ENCODE measurements at regions not wholly inside any gene's neighbourhood (a gene's known extent, or its start where the extent isn't known, plus 50 kb on each side); places are given as distances from the start of the nearest gene placed in this dataset.
"Not testable (repeated sequence)": the region's sequence is repeated elsewhere in the genome, so short reads cannot be mapped to it uniquely, and the experiment has no call there.

- no peaks in the 10 kb centered on the region for H3K4me1 ChIP-seq
- H3K36me3 ChIP-seq = no peaks in the 10 kb centered on the region
- H3K27ac ChIP-seq = no peak overlapping the region
- DNase-seq (ENCODE audit: low spot score in 2 of 2) = no peak
- no peak overlapping the region for H3K4me3 ChIP-seq
- TF ChIP-seq CTCF (IDR thresholded peaks at IDR 0.05) (no peak), POLR2AphosphoS5 (IDR thresholded peaks at IDR 0.05) (no peak), POLR2A (IDR thresholded peaks at IDR 0.05) (no peak)
- H3K27me3 ChIP-seq = no peaks in the 10 kb centered on the region
- intact Hi-C loops (cut with DNase I; ENCODE audit: low total_unique reads) = no loop called here
- H3K9me3 ChIP-seq = peaks cover 0 to 11% of the 10 kb centered on the region in 2 donors
These were observed 743.5 kb downstream of the DNAH5 start for GRCh38 chr5:13201022-13201421.

GRCh38 chr5:13198226-13198625 lies 746.3 kb downstream of the DNAH5 start:
- intact Hi-C loops (cut with DNase I; ENCODE audit: low total_unique reads); DNase-seq (ENCODE audit: low spot score in 2 of 2); H3K4me3 ChIP-seq; H3K36me3 ChIP-seq; H3K27me3 ChIP-seq; H3K4me1 ChIP-seq; H3K27ac ChIP-seq: not testable (repeated sequence)
- H3K9me3 ChIP-seq = peaks cover 0 to 11% of the 10 kb centered on the region in 2 donors

GRCh38 chr5:13189532-13189931 lies 755.0 kb downstream of the DNAH5 start:
- DNase-seq (ENCODE audit: low spot score in 2 of 2) = no peak
- H3K4me1 ChIP-seq = no peaks in the 10 kb centered on the region
- no peak overlapping the region for H3K4me3 ChIP-seq
- H3K9me3 ChIP-seq = no peaks in the 10 kb centered on the region
- H3K27me3 ChIP-seq = no peaks in the 10 kb centered on the region
- no peak overlapping the region for H3K27ac ChIP-seq
- intact Hi-C loops (cut with DNase I; ENCODE audit: low total_unique reads) = no loop called here
- TF ChIP-seq POLR2A (IDR thresholded peaks at IDR 0.05) = no peak
- no peak for TF ChIP-seq CTCF (IDR thresholded peaks at IDR 0.05)
- TF ChIP-seq POLR2AphosphoS5 (IDR thresholded peaks at IDR 0.05) = no peak
- H3K36me3 ChIP-seq = no peaks in the 10 kb centered on the region

- TF ChIP-seq POLR2AphosphoS5 (IDR thresholded peaks at IDR 0.05) (no peak), CTCF (IDR thresholded peaks at IDR 0.05) (no peak), POLR2A (IDR thresholded peaks at IDR 0.05) (no peak)
- no peaks in the 10 kb centered on the region for H3K9me3 ChIP-seq
- H3K4me3 ChIP-seq = no peak overlapping the region
- no peaks in the 10 kb centered on the region for H3K4me1 ChIP-seq
- H3K36me3 ChIP-seq = no peaks in the 10 kb centered on the region
- H3K27me3 ChIP-seq = no peaks in the 10 kb centered on the region
- intact Hi-C loops (cut with DNase I; ENCODE audit: low total_unique reads) = no loop called here
- no peak for DNase-seq (ENCODE audit: low spot score in 2 of 2)
- H3K27ac ChIP-seq = no peak overlapping the region
These were observed 756.1 kb downstream of the DNAH5 start for GRCh38 chr5:13188371-13188770.

- TF ChIP-seq POLR2A (IDR thresholded peaks at IDR 0.05) = no peak
- TF ChIP-seq POLR2AphosphoS5 (IDR thresholded peaks at IDR 0.05) = no peak
- TF ChIP-seq CTCF (IDR thresholded peaks at IDR 0.05) = no peak
- intact Hi-C loops (cut with DNase I; ENCODE audit: low total_unique reads) = no loop called here
- H3K4me3 ChIP-seq = no peak overlapping the region
- H3K36me3 ChIP-seq = no peaks in the 10 kb centered on the region
- no peaks in the 10 kb centered on the region for H3K27me3 ChIP-seq
- H3K27ac ChIP-seq = no peak overlapping the region
- DNase-seq (ENCODE audit: low spot score in 2 of 2) = no peak
- H3K9me3 ChIP-seq = no peaks in the 10 kb centered on the region
- no peaks in the 10 kb centered on the region for H3K4me1 ChIP-seq
These were observed 757.3 kb downstream of the DNAH5 start for GRCh38 chr5:13187186-13187585.

- intact Hi-C loops (cut with DNase I; ENCODE audit: low total_unique reads) = no loop called here
- Histone ChIP-seq H3K27me3 (no peaks in the 10 kb centered on the region), H3K9me3 (no peaks in the 10 kb centered on the region), H3K27ac (no peak overlapping the region), H3K4me1 (no peaks in the 10 kb centered on the region), H3K36me3 (no peaks in the 10 kb centered on the region), H3K4me3 (no peak overlapping the region)
- DNase-seq (ENCODE audit: low spot score in 2 of 2) = no peak
- no peak for TF ChIP-seq POLR2A (IDR thresholded peaks at IDR 0.05)
- TF ChIP-seq POLR2AphosphoS5 (IDR thresholded peaks at IDR 0.05) = no peak
- no peak for TF ChIP-seq CTCF (IDR thresholded peaks at IDR 0.05)
These were observed 758.3 kb downstream of the DNAH5 start for GRCh38 chr5:13186177-13186576.

All from breast epithelium (tissue), 4 donors.